OCI-LY3 (cell line): ENCODE measurements at regions not wholly inside any gene's neighbourhood (a gene's known extent, or its start where the extent isn't known, plus 50 kb on each side); places are given as distances from the start of the nearest gene placed in this dataset.
A peak's percentile ranks its signal among the peaks of the same experiment; 100 is the strongest.

ENCODE experiments used
- H2AFZ ChIP-seq: fragments of 200-600, 300-600 bp; shearing (Covaris generic); 2 replicates; pipeline ENCODE4 v1.6.0; 2014; ENCODE audit warnings: antibody characterized with exemption, low read depth, low read length
- H3K27ac ChIP-seq: fragments of 200-600, 300-600 bp; sonication (generic); 2 replicates; pipeline ENCODE4 v1.5.1; 2014; ENCODE audit warnings: mild to moderate bottlenecking, low read length, moderate library complexity, mixed read lengths
- H3K27me3 ChIP-seq: fragments of 200-600, 300-600 bp; sonication (generic); 2 replicates; pipeline ENCODE4 v1.6.1; 2014; ENCODE audit warnings: low read depth, low read length, mixed read lengths
- H3K36me3 ChIP-seq: fragments of 200-600, 300-600 bp; sonication (generic); replicated peaks from 2 replicates; pipeline ENCODE3; 2014; ENCODE audit warnings: low read depth, low read length, mixed read lengths
- H3K4me1 ChIP-seq: fragments of 300-600, 200-600 bp; sonication (generic); 2 replicates; pipeline ENCODE4 v1.6.1; 2014; ENCODE audit warnings: low read length, mixed read lengths
- H3K4me2 ChIP-seq: fragments of 200-600, 300-600 bp; sonication (generic); 2 replicates; pipeline ENCODE4 v1.6.1; 2014; ENCODE audit warnings: low read length, mixed read lengths
- H3K4me3 ChIP-seq: fragments of 300-600, 200-600 bp; sonication (generic); 2 replicates; pipeline ENCODE4 v1.5.1; 2014; ENCODE audit warnings: antibody characterized with exemption, mild to moderate bottlenecking, low read length, moderate library complexity
- H3K79me2 ChIP-seq: fragments of 300-600, 200-600 bp; shearing (Covaris generic); 2 replicates; pipeline ENCODE4 v1.6.1; 2014; ENCODE audit warnings: mild to moderate bottlenecking, low read length, mixed read lengths
- H3K9ac ChIP-seq: fragments of 300-600, 200-600 bp; shearing (Covaris generic); 2 replicates; pipeline ENCODE4 v1.6.0; 2014; ENCODE audit warnings: mild to moderate bottlenecking, low read length, moderate library complexity
- H3K9me3 ChIP-seq: fragments of 200-600, 300-600 bp; shearing (Covaris generic); 2 replicates; pipeline ENCODE4 v1.6.1; 2014; ENCODE audit warnings: low read length, mixed read lengths; ENCODE audit not compliant: insufficient read depth
- H4K20me1 ChIP-seq: fragments of 200-600, 300-600 bp; sonication (generic); 2 replicates; pipeline ENCODE4 v1.6.1; 2016; ENCODE audit warnings: low read length, mixed read lengths; ENCODE audit not compliant: insufficient read depth
- CTCF ChIP-seq: fragments of 200-600, 300-600 bp; sonication (generic); IDR thresholded peaks from 2 replicates; pipeline ENCODE4 v1.5.1; 2014; ENCODE audit warnings: antibody characterized with exemption, low read length, low read depth
- EZH2phosphoT487 ChIP-seq: fragments of 200-600 bp; shearing (Covaris generic); IDR thresholded peaks from 2 replicates; pipeline ENCODE4 v1.6.1; 2018; ENCODE audit warnings: antibody characterized with exemption, mixed run types, low read depth

GRCh38 chr12:65596514-65597091 is 227.7 kb upstream of the HMGA2 start:
- no peak overlapping the region for H3K9ac ChIP-seq
- H3K79me2 ChIP-seq = no peaks in the 10 kb centered on the region
- H3K36me3 ChIP-seq = no peaks in the 10 kb centered on the region
- H3K4me2 ChIP-seq = no peak overlapping the region
- no peak overlapping the region for H3K27ac ChIP-seq
- TF ChIP-seq EZH2phosphoT487 (no peak), CTCF (no peak)
- H2AFZ ChIP-seq = no peak overlapping the region
- no peaks in the 10 kb centered on the region for H3K9me3 ChIP-seq
- H3K27me3 ChIP-seq = peaks cover 22% of the 10 kb centered on the region
- no peak overlapping the region for H3K4me3 ChIP-seq
- H4K20me1 ChIP-seq = no peaks in the 10 kb centered on the region
- H3K4me1 ChIP-seq = no peaks in the 10 kb centered on the region

GRCh38 chr12:65597527-65597926 is 226.8 kb upstream of the HMGA2 start:
- no peak for TF ChIP-seq CTCF
- no peak for TF ChIP-seq EZH2phosphoT487
- Histone ChIP-seq H3K9me3 (no peaks in the 10 kb centered on the region), H3K9ac (no peak overlapping the region), H4K20me1 (no peaks in the 10 kb centered on the region), H3K36me3 (no peaks in the 10 kb centered on the region), H3K27ac (no peak overlapping the region), H3K27me3 (peaks cover 25% of the 10 kb centered on the region), H2AFZ (no peak overlapping the region), H3K4me1 (no peaks in the 10 kb centered on the region), H3K4me2 (no peak overlapping the region), H3K79me2 (no peaks in the 10 kb centered on the region), H3K4me3 (no peak overlapping the region)

GRCh38 chr12:65598688-65599087 is 225.6 kb upstream of the HMGA2 start:
- no peak overlapping the region for H3K4me3 ChIP-seq
- H3K27ac ChIP-seq = no peak overlapping the region
- no peak for TF ChIP-seq EZH2phosphoT487
- TF ChIP-seq CTCF = no peak
- no peaks in the 10 kb centered on the region for H3K9me3 ChIP-seq
- H3K36me3 ChIP-seq = no peaks in the 10 kb centered on the region
- H3K4me2 ChIP-seq = no peak overlapping the region
- H4K20me1 ChIP-seq = no peaks in the 10 kb centered on the region
- H3K79me2 ChIP-seq = no peaks in the 10 kb centered on the region
- H3K9ac ChIP-seq = no peak overlapping the region
- H3K4me1 ChIP-seq = no peaks in the 10 kb centered on the region
- peaks cover 25% of the 10 kb centered on the region for H3K27me3 ChIP-seq
- H2AFZ ChIP-seq = no peak overlapping the region

- Histone ChIP-seq H4K20me1 (no peaks in the 10 kb centered on the region), H3K36me3 (no peaks in the 10 kb centered on the region), H3K9ac (no peak overlapping the region), H3K79me2 (no peaks in the 10 kb centered on the region), H2AFZ (no peak overlapping the region), H3K27me3 (peaks cover 25% of the 10 kb centered on the region), H3K27ac (no peak overlapping the region), H3K4me2 (peak overlapping the region; percentile 54), H3K4me3 (0 out of 2 replicates have a peak overlapping the region, but pooled peaks have one; percentile 55), H3K9me3 (no peaks in the 10 kb centered on the region), H3K4me1 (peaks cover 4% of the 10 kb centered on the region; the same call in 1 of the 2 replicates)
- TF ChIP-seq EZH2phosphoT487 (no peak), CTCF (no peak)
These were observed 222.1 kb upstream of the HMGA2 start for GRCh38 chr12:65602253-65602609.
